ENCODE measurements at regions not wholly inside any gene's neighbourhood (a gene's known extent, or its start where the extent isn't known, plus 50 kb on each side); places are given as distances from the start of the nearest gene placed in this dataset.

DNA sequence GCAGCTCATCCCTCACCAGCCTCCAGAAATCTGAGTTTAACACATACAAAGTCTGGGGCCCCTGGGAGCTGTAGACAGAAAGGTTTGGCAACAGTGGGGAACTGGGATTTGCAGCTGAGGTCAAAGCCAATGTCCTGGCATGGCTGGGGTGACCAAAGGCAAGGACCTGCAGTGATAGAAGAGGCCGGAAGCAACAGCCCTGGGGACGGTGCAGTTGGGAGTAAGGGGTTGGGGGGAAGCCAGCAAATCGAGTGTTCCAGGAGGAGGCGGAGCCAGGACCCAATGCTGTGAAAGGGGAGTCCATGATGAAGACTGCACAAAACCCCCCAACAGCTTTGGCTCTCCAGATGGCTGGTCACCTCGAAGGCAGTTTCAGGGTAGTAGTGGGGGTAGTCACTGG is 74.1 kb upstream of the SPATA12 start:
- Histone ChIP-seq H3K27me3 (no peaks in the 10 kb centered on the region), H3K27ac (no peak overlapping the region), H3K36me3 (no peaks in the 10 kb centered on the region), H3K9me3 (no peaks in the 10 kb centered on the region), H3K4me1 (peaks cover 27% of the 10 kb centered on the region), H3K4me3 (no peak overlapping the region)
- no peak for DNase-seq (ENCODE audit: low spot score in 2 of 2)
- TF ChIP-seq, protein P1, sequence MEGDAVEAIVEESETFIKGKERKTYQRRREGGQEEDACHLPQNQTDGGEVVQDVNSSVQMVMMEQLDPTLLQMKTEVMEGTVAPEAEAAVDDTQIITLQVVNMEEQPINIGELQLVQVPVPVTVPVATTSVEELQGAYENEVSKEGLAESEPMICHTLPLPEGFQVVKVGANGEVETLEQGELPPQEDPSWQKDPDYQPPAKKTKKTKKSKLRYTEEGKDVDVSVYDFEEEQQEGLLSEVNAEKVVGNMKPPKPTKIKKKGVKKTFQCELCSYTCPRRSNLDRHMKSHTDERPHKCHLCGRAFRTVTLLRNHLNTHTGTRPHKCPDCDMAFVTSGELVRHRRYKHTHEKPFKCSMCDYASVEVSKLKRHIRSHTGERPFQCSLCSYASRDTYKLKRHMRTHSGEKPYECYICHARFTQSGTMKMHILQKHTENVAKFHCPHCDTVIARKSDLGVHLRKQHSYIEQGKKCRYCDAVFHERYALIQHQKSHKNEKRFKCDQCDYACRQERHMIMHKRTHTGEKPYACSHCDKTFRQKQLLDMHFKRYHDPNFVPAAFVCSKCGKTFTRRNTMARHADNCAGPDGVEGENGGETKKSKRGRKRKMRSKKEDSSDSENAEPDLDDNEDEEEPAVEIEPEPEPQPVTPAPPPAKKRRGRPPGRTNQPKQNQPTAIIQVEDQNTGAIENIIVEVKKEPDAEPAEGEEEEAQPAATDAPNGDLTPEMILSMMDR (IDR thresholded peaks at IDR 0.05): no peak
- TF ChIP-seq EP300 (IDR thresholded peaks at IDR 0.05) (no peak), POLR2A (IDR thresholded peaks at IDR 0.05) (no peak), POLR2AphosphoS5 (IDR thresholded peaks at IDR 0.05) (no peak)
- WGBS: 64% methylated on average over 5 of the region's 5 CpGs

DNA sequence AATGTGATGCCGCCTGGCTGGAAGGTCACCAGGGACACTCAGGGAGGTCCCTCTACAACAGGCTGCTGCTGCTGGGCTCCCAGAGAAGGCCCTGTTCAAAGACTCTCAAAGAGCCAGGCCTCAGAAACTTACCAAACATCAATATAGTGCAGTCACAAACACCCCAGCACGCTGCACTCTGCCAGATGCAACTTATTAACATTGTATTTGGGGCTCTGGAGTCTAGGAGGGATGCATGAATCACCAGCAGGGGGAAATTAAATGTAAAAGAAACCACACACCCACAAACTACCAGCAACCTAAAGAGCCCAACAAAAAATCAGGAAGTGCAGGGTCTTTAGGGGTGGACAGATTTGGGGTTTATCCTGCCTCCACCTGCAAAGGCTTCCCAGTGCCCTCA is 74.6 kb upstream of the SPATA12 start:
- no peaks in the 10 kb centered on the region for H3K27me3 ChIP-seq
- H3K36me3 ChIP-seq: no peaks in the 10 kb centered on the region
- H3K27ac ChIP-seq: no peak overlapping the region
- DNase-seq (ENCODE audit: low spot score in 2 of 2): no peak
- no peak overlapping the region for H3K4me3 ChIP-seq
- WGBS: 88% methylated on average over 2 of the region's 2 CpGs
- peaks cover 29% of the 10 kb centered on the region for H3K4me1 ChIP-seq
- H3K9me3 ChIP-seq: no peaks in the 10 kb centered on the region
- TF ChIP-seq EP300 (IDR thresholded peaks at IDR 0.05) (no peak), POLR2A (IDR thresholded peaks at IDR 0.05) (no peak), POLR2AphosphoS5 (IDR thresholded peaks at IDR 0.05) (no peak)
- TF ChIP-seq, protein P1 (IDR thresholded peaks at IDR 0.05): no peak

DNA sequence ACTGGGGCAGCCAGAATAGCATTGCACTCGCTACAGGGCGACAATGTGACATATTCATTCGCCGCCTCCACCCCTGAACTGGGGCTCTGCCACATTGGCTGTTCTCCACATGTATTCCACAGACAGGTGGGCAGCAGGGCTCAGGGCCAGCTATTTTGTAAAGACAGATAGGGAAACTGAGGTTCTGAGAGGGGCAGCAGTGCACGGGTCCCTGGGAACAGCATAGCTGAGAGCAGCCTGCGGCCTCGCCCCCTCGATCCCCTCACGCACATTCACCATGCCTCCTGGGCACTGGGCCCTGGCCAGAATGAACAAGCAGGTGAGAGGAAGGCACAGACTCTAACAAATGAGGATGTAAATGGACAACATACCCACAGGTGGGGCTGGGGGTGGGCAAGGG is 75.0 kb upstream of the SPATA12 start:
- no peak for DNase-seq (ENCODE audit: low spot score in 2 of 2)
- H3K9me3 ChIP-seq: no peaks in the 10 kb centered on the region
- no peak for TF ChIP-seq EP300 (IDR thresholded peaks at IDR 0.05)
- no peak for TF ChIP-seq POLR2A (IDR thresholded peaks at IDR 0.05)
- TF ChIP-seq, protein P1 (IDR thresholded peaks at IDR 0.05): no peak
- no peak for TF ChIP-seq POLR2AphosphoS5 (IDR thresholded peaks at IDR 0.05)
- WGBS: 89% methylated on average over 9 of the region's 9 CpGs
- H3K27ac ChIP-seq: no peak overlapping the region
- H3K4me1 ChIP-seq: peaks cover 32% of the 10 kb centered on the region
- no peaks in the 10 kb centered on the region for H3K27me3 ChIP-seq
- H3K36me3 ChIP-seq: no peaks in the 10 kb centered on the region
- H3K4me3 ChIP-seq: no peak overlapping the region

DNA sequence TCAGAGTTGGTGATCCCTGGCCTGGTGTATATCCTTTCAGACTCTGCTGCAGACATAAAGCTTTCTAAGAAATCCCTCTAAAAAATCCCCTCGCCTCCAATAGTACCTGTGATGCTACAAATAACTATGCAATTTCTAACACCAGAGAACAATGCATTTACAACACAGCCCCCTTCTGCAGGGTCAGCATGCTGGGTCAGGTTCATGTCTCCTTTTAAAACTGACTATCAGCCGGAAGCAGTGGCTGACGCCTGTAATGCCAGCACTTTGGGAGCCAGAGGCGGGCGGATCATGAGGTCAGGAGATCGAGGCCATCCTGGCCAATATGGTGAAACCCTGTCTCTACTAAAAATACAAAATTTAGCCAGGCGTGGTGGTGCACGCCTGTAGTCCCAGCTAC is 77.0 kb upstream of the SPATA12 start:
- TF ChIP-seq EP300 (IDR thresholded peaks at IDR 0.05): no peak
- TF ChIP-seq, protein P1 (IDR thresholded peaks at IDR 0.05): no peak
- no peak for TF ChIP-seq POLR2AphosphoS5 (IDR thresholded peaks at IDR 0.05)
- TF ChIP-seq POLR2A (IDR thresholded peaks at IDR 0.05): no peak
- WGBS: 93% methylated on average over 8 of the region's 8 CpGs
- Histone ChIP-seq H3K4me1 (peaks cover 21% of the 10 kb centered on the region), H3K27me3 (no peaks in the 10 kb centered on the region), H3K9me3 (no peaks in the 10 kb centered on the region), H3K4me3 (no peak overlapping the region), H3K36me3 (no peaks in the 10 kb centered on the region), H3K27ac (no peak overlapping the region)
- DNase-seq (ENCODE audit: low spot score in 2 of 2): no peak

DNA sequence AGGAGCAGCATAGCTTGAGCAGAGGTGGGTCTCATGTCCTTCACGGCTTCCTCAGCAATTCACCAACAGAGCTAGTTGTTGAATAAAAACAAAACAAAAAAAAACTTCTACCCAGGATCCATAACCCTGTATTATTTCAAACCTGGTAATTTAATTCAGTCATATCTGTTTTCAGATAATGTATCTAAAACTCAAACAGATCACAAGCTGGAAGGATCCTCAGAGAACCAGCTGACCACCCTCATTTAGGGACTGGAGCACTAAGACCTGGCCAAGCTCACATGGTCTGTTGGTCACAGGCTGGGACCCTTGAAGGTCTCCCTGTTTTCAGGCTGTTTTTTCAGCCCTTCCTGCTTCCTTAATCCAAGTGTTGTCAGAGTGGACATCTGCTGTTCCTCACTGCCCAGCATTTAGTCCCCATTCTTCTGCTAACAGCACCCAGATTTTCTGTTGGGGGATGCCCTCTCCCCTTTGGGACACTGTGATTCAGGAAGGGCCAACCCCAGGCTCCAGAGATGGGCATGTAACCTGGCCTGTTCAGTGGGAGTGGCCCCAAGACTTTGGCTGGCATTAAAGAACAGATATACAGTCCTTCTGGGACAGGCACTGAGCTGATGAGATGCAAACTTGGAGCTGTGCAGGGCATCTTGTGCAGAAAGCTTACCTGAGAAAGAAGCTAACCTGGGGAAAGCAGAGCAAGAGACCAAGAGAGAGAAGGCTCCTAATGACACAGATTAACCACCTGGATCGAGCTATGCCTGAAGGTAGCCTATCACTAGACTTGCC is 78.8 kb upstream of the SPATA12 start:
- Histone ChIP-seq H3K36me3 (no peaks in the 10 kb centered on the region), H3K27ac (no peak overlapping the region), H3K4me1 (peaks cover 16% of the 10 kb centered on the region), H3K27me3 (no peaks in the 10 kb centered on the region), H3K4me3 (no peak overlapping the region), H3K9me3 (no peaks in the 10 kb centered on the region)
- no peak for TF ChIP-seq EP300 (IDR thresholded peaks at IDR 0.05)
- TF ChIP-seq, protein P1 (IDR thresholded peaks at IDR 0.05): no peak
- no peak for TF ChIP-seq POLR2A (IDR thresholded peaks at IDR 0.05)
- no peak for TF ChIP-seq POLR2AphosphoS5 (IDR thresholded peaks at IDR 0.05)
- DNase-seq (ENCODE audit: low spot score in 2 of 2): no peak
- WGBS: 95% methylated on average over 2 of the region's 2 CpGs

Data from suprapubic skin (tissue), 4 donors.